Body of pancreas (tissue), 4 donors: ENCODE measurements at regions not wholly inside any gene's neighbourhood (a gene's known extent, or its start where the extent isn't known, plus 50 kb on each side); places are given as distances from the start of the nearest gene placed in this dataset.

Experiments
- CTCF ChIP-seq, 7 experiments: fragments of 450-650 bp in 4 of 7; fragments of 200-600 bp in 3 of 7; sonication (generic) in 3 of 7; IDR thresholded peaks; one replicate each; pipeline ENCODE4 v1.5.1; 2016 to 2019; ENCODE audit warnings: antibody characterized with exemption in 7 of 7
- POLR2A ChIP-seq, 3 donors: fragments of 450-650 bp; IDR thresholded peaks; one replicate each; pipeline ENCODE4 v1.6.1; 2016; ENCODE audit warnings: antibody characterized with exemption in 3 of 3, mild to moderate bottlenecking in 2 of 3

GRCh38 chr7:41294556-41295454 is 408.1 kb downstream of the INHBA start:
- no peak for TF ChIP-seq CTCF (IDR thresholded peaks at IDR 0.05)
- TF ChIP-seq POLR2A (IDR thresholded peaks at IDR 0.05): no peak
